ENCODE measurements at regions not wholly inside any gene's neighbourhood (a gene's known extent, or its start where the extent isn't known, plus 50 kb on each side); places are given as distances from the start of the nearest gene placed in this dataset.
"Not testable (repeated sequence)": the region's sequence is repeated elsewhere in the genome, so short reads cannot be mapped to it uniquely, and the experiment has no call there.

DNA sequence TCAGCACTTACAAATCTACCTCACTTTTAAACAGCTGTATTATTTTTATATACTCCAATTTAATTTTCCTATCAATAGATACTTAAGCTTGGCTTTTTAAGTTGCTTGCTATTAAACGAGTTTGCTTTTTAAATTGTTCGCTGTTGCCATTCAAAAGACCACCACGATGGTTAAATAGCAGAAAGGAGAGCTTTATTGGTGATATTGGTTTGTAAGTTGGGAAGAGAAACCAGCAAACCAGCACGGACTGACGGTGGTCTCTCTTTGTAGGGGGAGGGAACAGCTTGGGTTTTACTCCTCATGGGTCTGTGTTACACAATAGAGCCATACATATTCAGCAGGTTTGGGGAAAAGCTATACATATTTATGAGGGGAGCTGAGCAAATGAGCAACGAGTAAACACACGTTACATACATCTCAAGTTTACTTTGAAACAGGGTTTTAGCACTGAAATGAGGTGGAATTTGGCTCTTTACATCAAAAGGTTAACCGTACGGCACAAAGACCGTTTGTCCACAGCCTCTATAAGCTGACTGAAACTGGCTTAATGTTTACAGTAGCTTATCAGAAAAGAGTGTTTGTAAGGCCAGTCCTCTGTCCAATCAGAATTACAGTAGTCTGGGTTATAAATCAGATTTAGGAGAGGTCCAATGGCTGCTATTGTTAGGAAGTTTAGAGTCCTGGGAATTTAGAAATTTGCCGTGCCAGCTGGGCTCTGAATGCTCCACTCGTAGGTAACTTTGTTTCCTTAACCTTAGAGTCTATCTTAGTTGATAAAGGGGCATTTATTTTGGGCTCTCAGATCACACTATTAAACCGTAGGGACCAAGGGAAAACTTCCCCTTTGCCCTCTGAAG, 69.7 kb upstream of the DHRS4 start:
- H3K9me3 Mint-ChIP-seq, result no peaks in the 10 kb centered on the region
- H3K27ac Mint-ChIP-seq, result no peak overlapping the region
- H3K4me3 Mint-ChIP-seq, result no peak overlapping the region
- no peaks in the 10 kb centered on the region for H3K4me1 Mint-ChIP-seq (ENCODE audit: low read depth)
- no peaks in the 10 kb centered on the region for H3K36me3 Mint-ChIP-seq (ENCODE audit: low read depth)
- peaks cover 4% of the 10 kb centered on the region for H3K27me3 Mint-ChIP-seq
- intact Hi-C loops (cut with micrococcal nuclease), result no loop called here

- peaks cover 3% of the 10 kb centered on the region for H3K27me3 Mint-ChIP-seq
- H3K4me3 Mint-ChIP-seq, result no peak overlapping the region
- no peaks in the 10 kb centered on the region for H3K4me1 Mint-ChIP-seq (ENCODE audit: low read depth)
- intact Hi-C loops (cut with micrococcal nuclease), result no loop called here
- H3K36me3 Mint-ChIP-seq (ENCODE audit: low read depth), result no peaks in the 10 kb centered on the region
- H3K27ac Mint-ChIP-seq, result no peak overlapping the region
- no peaks in the 10 kb centered on the region for H3K9me3 Mint-ChIP-seq
Measured at GRCh38 chr14:23884541-23884904, 69.0 kb upstream of the DHRS4 start.

GRCh38 chr14:23887536-23887935, 66.0 kb upstream of the DHRS4 start:
- Mint-ChIP-seq H3K27ac (no peak overlapping the region), H3K4me3 (no peak overlapping the region), H3K4me1 (ENCODE audit: low read depth) (no peaks in the 10 kb centered on the region), H3K36me3 (ENCODE audit: low read depth) (no peaks in the 10 kb centered on the region), H3K27me3 (peaks cover 1% of the 10 kb centered on the region), H3K9me3 (no peaks in the 10 kb centered on the region)
- intact Hi-C loops (cut with micrococcal nuclease), result no loop called here

GRCh38 chr14:23891717-23892116, 61.9 kb upstream of the DHRS4 start:
- H3K9me3 Mint-ChIP-seq; H3K27ac Mint-ChIP-seq; intact Hi-C loops (cut with micrococcal nuclease); H3K27me3 Mint-ChIP-seq; H3K36me3 Mint-ChIP-seq (ENCODE audit: low read depth); H3K4me3 Mint-ChIP-seq; H3K4me1 Mint-ChIP-seq (ENCODE audit: low read depth): not testable (repeated sequence)

DNA sequence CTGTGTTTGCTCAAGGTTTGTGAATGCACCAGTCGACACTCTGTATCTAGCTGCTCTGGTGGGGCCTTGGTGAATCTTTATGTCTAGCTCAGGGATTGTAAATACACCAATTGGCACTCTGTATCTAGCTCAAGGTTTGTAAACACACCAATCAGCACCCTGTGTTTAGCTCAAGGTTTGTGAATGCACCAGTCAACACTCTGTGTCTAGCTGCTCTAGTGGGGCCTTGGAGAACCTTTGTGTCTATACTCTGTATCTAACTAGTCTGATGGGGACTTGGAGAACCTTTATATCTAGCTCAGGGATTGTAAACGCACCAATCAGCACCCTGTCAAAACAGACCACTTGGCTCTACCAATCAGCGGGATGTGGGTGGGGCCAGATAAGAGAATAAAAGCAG, 61.3 kb upstream of the DHRS4 start:
- intact Hi-C loops (cut with micrococcal nuclease); H3K4me1 Mint-ChIP-seq (ENCODE audit: low read depth); H3K27ac Mint-ChIP-seq; H3K9me3 Mint-ChIP-seq; H3K4me3 Mint-ChIP-seq; H3K27me3 Mint-ChIP-seq; H3K36me3 Mint-ChIP-seq (ENCODE audit: low read depth): not testable (repeated sequence)

- H3K36me3 Mint-ChIP-seq (ENCODE audit: low read depth), result no peaks in the 10 kb centered on the region
Measured at GRCh38 chr14:23894362-23895052, 59.1 kb upstream of the DHRS4 start.

GRCh38 chr14:23895053-23895419, 58.5 kb upstream of the DHRS4 start:
- intact Hi-C loops (cut with micrococcal nuclease), result no loop called here
- no peaks in the 10 kb centered on the region for H3K36me3 Mint-ChIP-seq (ENCODE audit: low read depth)
- no peak overlapping the region for H3K27ac Mint-ChIP-seq
- no peak overlapping the region for H3K4me3 Mint-ChIP-seq
- no peaks in the 10 kb centered on the region for H3K4me1 Mint-ChIP-seq (ENCODE audit: low read depth)
- no peaks in the 10 kb centered on the region for H3K27me3 Mint-ChIP-seq
- no peaks in the 10 kb centered on the region for H3K9me3 Mint-ChIP-seq

More at GRCh38 chr14:23894362-23895052, 59.1 kb upstream of the DHRS4 start:
- no peaks in the 10 kb centered on the region for H3K4me1 Mint-ChIP-seq (ENCODE audit: low read depth)
- no peaks in the 10 kb centered on the region for H3K27me3 Mint-ChIP-seq
- H3K27ac Mint-ChIP-seq, result no peak overlapping the region
- H3K4me3 Mint-ChIP-seq, result no peak overlapping the region
- no peaks in the 10 kb centered on the region for H3K9me3 Mint-ChIP-seq
- intact Hi-C loops (cut with micrococcal nuclease), result no loop called here

GRCh38 chr14:23895480-23895879, 58.1 kb upstream of the DHRS4 start:
- intact Hi-C loops (cut with micrococcal nuclease), result no loop called here
- no peak overlapping the region for H3K27ac Mint-ChIP-seq
- H3K27me3 Mint-ChIP-seq, result no peaks in the 10 kb centered on the region
- no peaks in the 10 kb centered on the region for H3K4me1 Mint-ChIP-seq (ENCODE audit: low read depth)
- H3K4me3 Mint-ChIP-seq, result no peak overlapping the region
- H3K9me3 Mint-ChIP-seq, result no peaks in the 10 kb centered on the region
- H3K36me3 Mint-ChIP-seq (ENCODE audit: low read depth), result no peaks in the 10 kb centered on the region

DNA sequence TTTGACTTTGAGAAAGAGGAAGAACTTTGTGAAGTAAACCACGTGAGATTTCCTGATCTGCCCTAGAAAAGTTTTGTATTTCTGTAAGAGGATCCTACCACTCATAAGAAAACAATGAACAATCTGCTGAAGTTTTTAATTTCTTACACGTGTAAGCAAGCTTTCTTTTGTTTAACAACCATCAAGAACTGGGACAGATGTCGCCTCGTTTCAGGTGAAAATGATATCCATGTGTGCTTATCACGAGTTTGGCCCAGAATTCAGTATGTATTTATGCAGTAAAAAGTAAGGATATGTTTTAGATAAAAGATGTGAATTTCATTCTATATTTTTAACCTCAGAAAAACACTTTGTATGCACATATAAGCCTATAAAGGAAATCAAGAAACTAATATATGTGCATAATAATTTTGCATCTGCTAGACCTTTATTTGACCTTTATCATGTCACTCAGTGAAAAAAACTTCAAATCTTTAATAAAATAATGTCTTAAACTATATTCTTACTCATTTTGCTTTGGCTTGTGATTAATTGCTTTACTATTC, 56.9 kb upstream of the DHRS4 start:
- intact Hi-C loops (cut with micrococcal nuclease), result no loop called here
- Mint-ChIP-seq H3K36me3 (ENCODE audit: low read depth) (no peaks in the 10 kb centered on the region), H3K27me3 (peaks cover 4% of the 10 kb centered on the region), H3K4me3 (no peak overlapping the region), H3K27ac (no peak overlapping the region), H3K4me1 (ENCODE audit: low read depth) (no peaks in the 10 kb centered on the region), H3K9me3 (no peaks in the 10 kb centered on the region)

DNA sequence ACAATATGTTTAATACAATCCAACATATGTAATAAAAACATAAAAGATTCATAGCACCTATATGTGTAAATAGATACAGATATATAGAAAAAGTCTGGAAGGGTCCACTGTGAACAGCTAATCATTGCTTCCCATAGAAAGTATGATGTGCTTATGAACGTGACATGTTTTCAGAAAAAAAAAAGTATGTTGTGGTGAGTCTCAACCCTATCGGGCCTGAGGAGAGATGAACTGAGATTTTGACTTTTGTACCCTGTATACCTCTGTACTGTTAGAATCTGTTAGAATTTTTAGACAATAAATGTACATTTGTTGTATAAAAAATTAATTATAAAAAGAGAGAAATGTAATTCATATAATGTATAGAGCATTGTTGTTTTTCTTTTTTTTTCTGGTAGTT, 56.3 kb upstream of the DHRS4 start:
- H3K4me3 Mint-ChIP-seq; H3K27me3 Mint-ChIP-seq; H3K27ac Mint-ChIP-seq; intact Hi-C loops (cut with micrococcal nuclease); H3K9me3 Mint-ChIP-seq; H3K36me3 Mint-ChIP-seq (ENCODE audit: low read depth); H3K4me1 Mint-ChIP-seq (ENCODE audit: low read depth): not testable (repeated sequence)

DNA sequence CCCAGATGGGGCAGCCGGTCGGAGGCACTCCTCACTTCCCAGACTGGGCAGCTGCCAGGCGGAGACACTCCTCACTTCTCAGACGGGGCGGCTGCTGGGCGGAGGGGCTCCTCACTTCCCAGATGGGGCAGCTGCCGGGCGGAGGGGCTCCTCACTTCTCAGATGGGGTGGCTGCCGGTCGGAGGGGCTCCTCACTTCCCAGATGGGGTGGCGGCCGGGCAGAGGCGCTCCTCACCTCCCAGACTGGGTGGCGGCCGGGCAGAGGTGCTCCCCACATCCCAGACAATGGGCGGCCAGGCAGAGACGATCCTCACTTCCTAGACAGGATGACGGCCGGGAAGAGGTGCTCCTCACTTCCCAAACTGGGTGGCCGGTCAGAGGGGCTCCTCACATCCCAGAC, 55.2 kb upstream of the DHRS4 start:
- H3K36me3 Mint-ChIP-seq (ENCODE audit: low read depth); H3K27me3 Mint-ChIP-seq; H3K4me1 Mint-ChIP-seq (ENCODE audit: low read depth); H3K9me3 Mint-ChIP-seq; H3K4me3 Mint-ChIP-seq; intact Hi-C loops (cut with micrococcal nuclease); H3K27ac Mint-ChIP-seq: not testable (repeated sequence)

GRCh38 chr14:23899788-23900187, 53.8 kb upstream of the DHRS4 start:
- Mint-ChIP-seq H3K4me3 (no peak overlapping the region), H3K27me3 (peaks cover 9% of the 10 kb centered on the region), H3K27ac (no peak overlapping the region), H3K4me1 (ENCODE audit: low read depth) (no peaks in the 10 kb centered on the region), H3K9me3 (no peaks in the 10 kb centered on the region), H3K36me3 (ENCODE audit: low read depth) (no peaks in the 10 kb centered on the region)
- intact Hi-C loops (cut with micrococcal nuclease), result no loop called here

- no peaks in the 10 kb centered on the region for H3K9me3 Mint-ChIP-seq
- intact Hi-C loops (cut with micrococcal nuclease), result no loop called here
- no peak overlapping the region for H3K27ac Mint-ChIP-seq
- H3K4me3 Mint-ChIP-seq, result no peak overlapping the region
- no peaks in the 10 kb centered on the region for H3K36me3 Mint-ChIP-seq (ENCODE audit: low read depth)
- peaks cover 12% of the 10 kb centered on the region for H3K27me3 Mint-ChIP-seq
- peaks cover 5% of the 10 kb centered on the region for H3K4me1 Mint-ChIP-seq (ENCODE audit: low read depth)
Measured at GRCh38 chr14:23903442-23903841, 50.1 kb upstream of the DHRS4 start.

Measured in dendritic cell treated with granulocyte-macrophage colony-stimulating factor and Interleukin-4, amounts not matched to agents 40 ng/mL and 50 ng/mL, for 4 days (primary cell).